ENCODE measurements at regions not wholly inside any gene's neighbourhood (a gene's known extent, or its start where the extent isn't known, plus 50 kb on each side); places are given as distances from the start of the nearest gene placed in this dataset.

DNA sequence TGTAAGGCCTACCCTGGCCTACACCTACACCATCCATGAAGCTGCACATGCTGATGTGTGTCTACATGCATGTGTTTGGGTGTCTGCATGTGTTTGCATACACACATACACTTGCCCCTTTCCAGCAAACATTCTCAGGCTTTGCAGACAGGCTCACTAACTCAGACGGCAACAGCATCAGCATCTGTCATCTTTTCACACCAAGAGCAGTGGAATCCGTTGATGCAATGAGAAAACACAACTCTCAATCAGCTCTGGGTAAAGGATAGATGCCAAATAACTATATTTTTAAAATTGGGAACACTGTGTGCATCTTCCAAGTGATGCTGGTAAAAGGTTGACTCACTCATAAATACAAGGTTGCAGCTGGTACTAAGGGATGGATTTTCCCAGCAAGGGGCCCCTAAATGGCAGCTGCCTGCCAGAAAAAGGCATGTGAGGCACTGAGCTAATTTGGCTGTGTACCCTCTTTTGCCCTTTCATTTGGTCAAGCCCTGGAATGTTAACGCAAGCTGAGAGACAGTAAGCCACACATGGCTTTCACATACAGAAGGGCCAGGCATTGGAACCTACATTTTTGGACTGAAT lies 296.3 kb upstream of the NPSR1 start:
- Mint-ChIP-seq H3K4me1 (ENCODE audit: low read depth) (no peaks in the 10 kb centered on the region), H3K27me3 (no peaks in the 10 kb centered on the region), H3K27ac (no peak overlapping the region), H3K4me3 (no peak overlapping the region), H3K9me3 (peaks cover 23% of the 10 kb centered on the region), H3K36me3 (ENCODE audit: low read depth) (no peaks in the 10 kb centered on the region)
- intact Hi-C loops (cut with micrococcal nuclease), result no loop called here

DNA sequence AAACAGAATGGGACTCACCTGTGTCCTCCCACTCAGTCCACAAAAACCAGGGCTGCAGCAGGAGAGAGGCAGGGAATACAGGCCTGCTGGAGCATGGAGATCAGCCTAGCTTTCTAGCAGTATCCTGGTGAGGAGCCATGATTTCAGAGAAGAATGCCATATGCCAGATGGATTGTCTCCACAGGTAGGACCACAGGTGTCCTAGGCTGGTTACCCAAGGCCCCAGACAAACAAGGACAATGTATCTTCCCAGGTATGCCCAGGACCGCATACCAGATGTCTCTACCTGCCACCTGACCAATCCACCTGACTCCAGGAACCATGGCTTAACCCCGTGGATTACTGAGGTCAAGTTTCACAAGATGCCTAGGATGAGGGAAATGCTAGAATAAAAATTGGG lies 295.4 kb upstream of the NPSR1 start:
- H3K27me3 Mint-ChIP-seq, result no peaks in the 10 kb centered on the region
- H3K4me3 Mint-ChIP-seq, result no peak overlapping the region
- no peak overlapping the region for H3K27ac Mint-ChIP-seq
- H3K9me3 Mint-ChIP-seq, result peaks cover 21% of the 10 kb centered on the region
- no peaks in the 10 kb centered on the region for H3K4me1 Mint-ChIP-seq (ENCODE audit: low read depth)
- intact Hi-C loops (cut with micrococcal nuclease), result no loop called here
- H3K36me3 Mint-ChIP-seq (ENCODE audit: low read depth), result no peaks in the 10 kb centered on the region

DNA sequence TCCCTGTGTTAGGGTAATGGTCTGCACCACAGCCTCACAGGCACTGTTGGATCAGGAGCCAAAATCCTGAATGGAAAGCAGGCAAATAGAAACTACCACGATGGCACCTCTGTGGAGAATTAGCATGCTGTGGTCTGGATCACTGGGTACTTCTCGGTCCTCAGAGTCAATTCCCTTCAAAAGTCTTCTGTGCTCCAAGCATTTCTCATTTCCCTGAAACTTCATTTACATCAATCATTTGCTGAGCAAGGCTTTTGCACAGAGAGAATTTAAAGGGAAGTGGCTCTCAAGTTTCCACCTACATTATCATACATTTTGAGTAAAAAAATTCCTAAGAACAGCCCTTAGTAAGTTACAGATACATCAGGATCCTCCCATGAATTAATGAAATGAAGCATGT lies 293.9 kb upstream of the NPSR1 start:
- Mint-ChIP-seq H3K9me3 (peaks cover 16% of the 10 kb centered on the region), H3K27me3 (no peaks in the 10 kb centered on the region), H3K36me3 (ENCODE audit: low read depth) (no peaks in the 10 kb centered on the region), H3K4me3 (no peak overlapping the region), H3K4me1 (ENCODE audit: low read depth) (no peaks in the 10 kb centered on the region), H3K27ac (no peak overlapping the region)
- intact Hi-C loops (cut with micrococcal nuclease), result no loop called here

DNA sequence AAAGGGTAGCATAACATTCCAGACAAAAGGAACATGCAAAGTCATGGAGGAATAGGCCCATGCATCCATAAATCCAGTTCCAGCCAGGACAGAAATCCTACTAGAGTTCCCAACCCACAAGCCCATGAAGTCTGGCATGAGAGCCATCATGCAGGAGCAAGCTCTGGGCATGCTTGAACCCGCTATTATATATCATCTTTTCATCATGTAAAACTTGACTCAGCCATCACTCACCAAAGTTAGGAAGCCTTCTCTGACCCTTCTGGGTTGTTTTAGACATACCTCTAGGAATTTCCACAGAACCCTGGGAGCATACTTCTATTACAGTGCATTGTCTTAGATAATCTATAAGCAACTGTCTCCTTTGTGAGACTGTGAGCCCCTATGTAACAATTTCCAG lies 293.0 kb upstream of the NPSR1 start:
- intact Hi-C loops (cut with micrococcal nuclease), result no loop called here
- no peak overlapping the region for H3K27ac Mint-ChIP-seq

DNA sequence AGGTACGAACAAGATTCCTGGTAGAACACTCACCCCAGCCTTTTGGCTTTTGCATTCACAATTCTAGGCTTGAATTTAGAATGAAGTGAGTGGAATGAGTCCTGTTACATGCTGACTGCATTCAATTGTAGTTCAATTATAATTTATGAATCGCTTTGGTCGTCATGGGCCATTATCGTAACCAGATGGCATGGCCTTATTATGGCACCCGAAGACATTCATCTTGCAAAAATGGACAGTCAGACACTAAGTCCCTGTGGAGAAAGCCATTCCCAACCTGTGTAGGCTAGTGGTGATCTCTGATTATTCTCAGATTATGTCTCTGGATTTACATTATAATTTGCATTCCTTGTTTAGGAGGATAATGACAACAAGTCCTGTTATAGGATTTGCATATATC lies 292.4 kb upstream of the NPSR1 start:
- Mint-ChIP-seq H3K4me3 (no peak overlapping the region), H3K27me3 (no peaks in the 10 kb centered on the region), H3K27ac (no peak overlapping the region), H3K9me3 (peaks cover 26% of the 10 kb centered on the region), H3K36me3 (ENCODE audit: low read depth) (no peaks in the 10 kb centered on the region), H3K4me1 (ENCODE audit: low read depth) (no peaks in the 10 kb centered on the region)
- intact Hi-C loops (cut with micrococcal nuclease), result no loop called here

More for the DNA sequence above, 293.0 kb upstream of the NPSR1 start:
- no peak overlapping the region for H3K4me3 Mint-ChIP-seq
- H3K4me1 Mint-ChIP-seq (ENCODE audit: low read depth), result no peaks in the 10 kb centered on the region
- H3K36me3 Mint-ChIP-seq (ENCODE audit: low read depth), result no peaks in the 10 kb centered on the region
- H3K9me3 Mint-ChIP-seq, result peaks cover 24% of the 10 kb centered on the region
- no peaks in the 10 kb centered on the region for H3K27me3 Mint-ChIP-seq

DNA sequence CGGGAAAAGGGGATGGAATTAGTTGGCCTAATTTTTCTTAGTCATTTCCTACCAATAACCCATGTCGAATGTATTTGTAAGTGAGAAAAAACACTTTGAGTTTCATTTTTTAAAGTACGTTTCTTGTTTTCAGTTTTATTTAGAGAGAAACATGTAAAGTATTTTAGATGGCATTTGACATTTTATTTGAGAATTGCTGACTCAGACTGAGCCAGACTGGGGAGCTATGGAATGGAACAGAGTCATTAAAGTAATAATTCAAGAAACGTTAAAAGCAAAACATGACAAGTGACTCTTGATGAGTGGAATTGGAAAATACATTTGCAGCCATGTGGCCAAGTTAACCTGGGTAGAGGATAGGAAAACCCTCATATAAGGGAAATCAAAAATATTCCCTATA lies 286.1 kb upstream of the NPSR1 start:
- H3K4me1 Mint-ChIP-seq (ENCODE audit: low read depth), result no peaks in the 10 kb centered on the region
- intact Hi-C loops (cut with micrococcal nuclease), result no loop called here
- no peak overlapping the region for H3K4me3 Mint-ChIP-seq
- no peaks in the 10 kb centered on the region for H3K36me3 Mint-ChIP-seq (ENCODE audit: low read depth)
- no peak overlapping the region for H3K27ac Mint-ChIP-seq
- peaks cover 42% of the 10 kb centered on the region for H3K9me3 Mint-ChIP-seq
- H3K27me3 Mint-ChIP-seq, result no peaks in the 10 kb centered on the region

DNA sequence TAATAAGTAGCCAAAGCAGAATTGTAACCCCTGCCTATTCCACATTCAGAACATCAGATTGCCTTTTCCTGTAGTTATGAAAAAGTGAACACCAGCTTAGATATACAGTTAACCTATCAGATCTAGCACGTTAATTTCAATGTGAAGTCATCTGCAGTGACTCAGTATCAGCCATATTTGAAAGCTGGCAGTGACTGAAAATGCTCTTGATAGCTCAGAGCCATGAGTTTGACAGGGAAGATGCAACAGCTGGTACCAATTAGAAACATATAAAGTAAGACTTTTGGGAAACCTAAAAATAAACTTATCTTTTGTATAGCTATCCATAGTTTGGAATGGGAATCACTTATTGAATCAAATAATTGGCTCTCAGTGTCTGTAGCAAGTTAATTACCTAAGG lies 284.1 kb upstream of the NPSR1 start:
- H3K4me1 Mint-ChIP-seq (ENCODE audit: low read depth), result no peaks in the 10 kb centered on the region
- H3K4me3 Mint-ChIP-seq, result no peak overlapping the region
- H3K27me3 Mint-ChIP-seq, result no peaks in the 10 kb centered on the region
- no peaks in the 10 kb centered on the region for H3K36me3 Mint-ChIP-seq (ENCODE audit: low read depth)
- peaks cover 48% of the 10 kb centered on the region for H3K9me3 Mint-ChIP-seq
- intact Hi-C loops (cut with micrococcal nuclease), result no loop called here
- H3K27ac Mint-ChIP-seq, result no peak overlapping the region

DNA sequence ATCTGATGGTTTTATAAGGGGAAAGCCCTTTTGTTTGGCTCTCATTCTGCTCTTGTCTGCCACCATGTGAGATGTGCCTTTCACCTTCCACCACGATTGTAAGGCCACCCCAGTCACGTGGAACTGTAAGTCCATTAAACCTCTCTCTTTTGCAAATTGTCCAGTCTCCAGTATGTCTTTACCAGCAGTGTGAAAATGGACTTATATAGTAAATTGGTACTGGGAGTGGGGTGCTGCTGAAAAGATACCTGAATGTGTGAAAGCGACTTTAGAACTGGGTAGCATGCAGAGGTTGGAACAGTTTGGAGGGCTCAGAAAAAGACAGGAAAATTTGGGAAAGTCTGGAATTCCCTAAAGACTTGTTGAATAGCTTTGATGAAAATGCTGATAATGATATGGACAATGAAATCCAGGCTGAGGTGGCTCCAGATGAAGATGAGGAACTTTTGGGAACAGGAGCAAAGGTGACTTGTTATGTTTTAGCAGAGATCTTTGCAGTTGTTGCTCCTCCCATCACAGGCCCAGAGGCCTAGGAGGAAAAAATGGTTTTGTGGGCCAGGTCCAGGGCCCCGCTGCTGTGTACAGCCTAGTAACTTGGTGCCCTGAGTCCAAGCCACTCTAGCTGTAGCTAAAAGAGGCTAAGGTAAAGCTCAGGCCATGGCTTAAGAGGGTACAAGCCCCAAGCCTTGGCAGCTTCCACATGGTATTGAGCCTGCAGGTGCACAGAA lies 275.7 kb upstream of the NPSR1 start:
- Mint-ChIP-seq H3K27me3 (no peaks in the 10 kb centered on the region), H3K36me3 (ENCODE audit: low read depth) (no peaks in the 10 kb centered on the region), H3K4me3 (no peak overlapping the region), H3K4me1 (ENCODE audit: low read depth) (no peaks in the 10 kb centered on the region), H3K27ac (no peak overlapping the region), H3K9me3 (peaks cover 32% of the 10 kb centered on the region)
- intact Hi-C loops (cut with micrococcal nuclease), result no loop called here

DNA sequence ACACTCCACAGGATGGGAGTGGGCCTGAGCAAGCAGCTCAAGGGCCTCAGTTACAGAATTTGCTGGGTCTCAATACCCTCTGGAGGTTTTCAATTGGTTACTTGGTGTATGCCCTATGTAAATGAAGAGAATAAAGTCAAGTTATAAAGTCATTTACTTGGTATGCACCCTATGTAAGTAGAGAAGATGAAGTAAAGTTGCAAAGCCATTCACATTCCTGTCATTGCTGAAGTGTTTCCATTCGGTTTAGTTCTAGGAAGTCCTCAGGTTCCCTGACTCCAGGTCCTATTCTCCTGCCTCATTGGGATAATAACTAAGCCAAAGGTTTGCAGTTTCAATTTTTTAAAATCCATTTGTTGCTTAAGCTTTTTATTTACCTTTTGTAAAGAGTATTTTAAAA lies 272.6 kb upstream of the NPSR1 start:
- Mint-ChIP-seq H3K4me3 (no peak overlapping the region), H3K4me1 (ENCODE audit: low read depth) (no peaks in the 10 kb centered on the region), H3K36me3 (ENCODE audit: low read depth) (no peaks in the 10 kb centered on the region), H3K27me3 (no peaks in the 10 kb centered on the region), H3K9me3 (peaks cover 40% of the 10 kb centered on the region), H3K27ac (no peak overlapping the region)
- intact Hi-C loops (cut with micrococcal nuclease), result no loop called here

DNA sequence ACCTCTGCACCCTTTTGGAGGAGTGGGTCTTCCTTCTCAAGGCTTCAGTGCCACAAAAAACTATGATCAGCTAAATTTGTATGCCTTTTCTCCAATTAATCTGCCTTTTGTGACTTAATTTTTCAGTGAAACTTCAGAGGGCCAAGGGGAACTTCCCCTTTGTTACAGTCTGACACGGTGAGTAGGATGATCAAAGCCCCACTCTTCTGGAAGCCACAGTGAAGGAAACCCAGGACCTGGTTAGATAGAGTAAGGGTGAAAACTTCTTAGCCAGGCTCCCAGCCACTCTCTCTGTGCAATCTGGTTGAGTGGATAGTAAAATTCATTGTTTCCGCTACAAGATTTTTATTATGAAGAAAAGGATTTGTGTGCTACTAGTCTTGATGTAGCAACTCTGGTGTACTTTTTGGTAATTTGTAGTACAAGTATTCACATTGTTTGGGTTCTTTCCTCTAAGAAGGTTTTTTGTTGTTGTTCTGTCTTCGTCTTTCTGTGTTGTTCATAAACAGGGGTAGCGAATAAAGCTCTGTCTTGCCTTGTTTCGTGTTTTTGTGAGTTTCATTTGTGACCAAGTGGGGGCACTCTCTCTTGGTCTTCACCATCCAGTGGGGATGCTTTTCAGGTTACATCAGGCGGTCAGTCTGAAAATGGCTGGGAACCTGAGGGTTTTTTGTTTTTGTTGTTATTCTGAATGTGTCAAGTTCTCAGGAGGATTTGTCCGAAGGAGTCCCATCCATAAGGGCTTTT lies 268.5 kb upstream of the NPSR1 start:
- no peaks in the 10 kb centered on the region for H3K4me1 Mint-ChIP-seq (ENCODE audit: low read depth)
- no peak overlapping the region for H3K4me3 Mint-ChIP-seq
- peaks cover 22% of the 10 kb centered on the region for H3K9me3 Mint-ChIP-seq
- no peaks in the 10 kb centered on the region for H3K27me3 Mint-ChIP-seq
- intact Hi-C loops (cut with micrococcal nuclease), result no loop called here
- H3K27ac Mint-ChIP-seq, result no peak overlapping the region
- H3K36me3 Mint-ChIP-seq (ENCODE audit: low read depth), result no peaks in the 10 kb centered on the region

DNA sequence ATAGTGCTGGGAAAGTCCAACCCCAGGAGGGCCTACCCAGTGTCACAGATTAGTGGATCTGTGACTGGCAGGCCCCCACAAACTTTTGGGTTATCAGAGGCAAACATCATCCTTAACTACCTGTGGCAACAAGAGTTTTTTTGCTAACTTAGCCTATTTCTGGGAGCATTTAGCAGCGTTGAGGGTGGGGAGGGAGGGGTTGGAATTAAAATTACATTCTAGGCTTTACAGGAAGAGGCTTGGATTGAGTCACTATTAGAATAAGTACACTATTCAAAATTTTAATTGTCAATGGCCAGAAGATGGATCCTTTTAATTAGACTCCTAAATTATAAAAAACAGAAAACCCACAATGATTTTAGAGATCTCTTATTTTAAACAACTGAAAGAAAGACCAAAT lies 267.9 kb upstream of the NPSR1 start:
- Mint-ChIP-seq H3K27ac (no peak overlapping the region), H3K36me3 (ENCODE audit: low read depth) (no peaks in the 10 kb centered on the region), H3K27me3 (no peaks in the 10 kb centered on the region), H3K9me3 (peaks cover 22% of the 10 kb centered on the region), H3K4me3 (no peak overlapping the region), H3K4me1 (ENCODE audit: low read depth) (no peaks in the 10 kb centered on the region)
- intact Hi-C loops (cut with micrococcal nuclease), result no loop called here

DNA sequence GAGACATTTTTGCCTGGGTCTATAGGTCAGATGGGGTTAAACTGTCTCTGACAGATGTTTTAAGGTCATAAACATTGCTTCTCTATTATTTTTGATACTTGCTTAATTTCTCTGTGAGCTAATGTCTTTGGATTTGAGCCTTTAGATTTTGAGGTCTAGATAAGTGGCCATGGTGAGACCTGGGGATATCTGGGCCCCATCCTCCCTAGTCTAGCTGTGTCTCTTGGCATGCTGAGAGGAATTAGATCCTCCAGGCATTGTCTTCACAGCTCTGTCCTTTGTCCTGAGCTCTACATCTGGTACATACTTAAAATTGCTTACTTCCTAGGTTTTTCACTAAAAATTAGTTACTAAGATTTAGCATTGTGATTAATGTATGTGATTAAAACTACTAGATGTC lies 265.0 kb upstream of the NPSR1 start:
- H3K4me1 Mint-ChIP-seq (ENCODE audit: low read depth), result no peaks in the 10 kb centered on the region
- intact Hi-C loops (cut with micrococcal nuclease), result no loop called here
- no peaks in the 10 kb centered on the region for H3K36me3 Mint-ChIP-seq (ENCODE audit: low read depth)
- no peak overlapping the region for H3K4me3 Mint-ChIP-seq
- no peak overlapping the region for H3K27ac Mint-ChIP-seq
- no peaks in the 10 kb centered on the region for H3K27me3 Mint-ChIP-seq
- H3K9me3 Mint-ChIP-seq, result peaks cover 22% of the 10 kb centered on the region

DNA sequence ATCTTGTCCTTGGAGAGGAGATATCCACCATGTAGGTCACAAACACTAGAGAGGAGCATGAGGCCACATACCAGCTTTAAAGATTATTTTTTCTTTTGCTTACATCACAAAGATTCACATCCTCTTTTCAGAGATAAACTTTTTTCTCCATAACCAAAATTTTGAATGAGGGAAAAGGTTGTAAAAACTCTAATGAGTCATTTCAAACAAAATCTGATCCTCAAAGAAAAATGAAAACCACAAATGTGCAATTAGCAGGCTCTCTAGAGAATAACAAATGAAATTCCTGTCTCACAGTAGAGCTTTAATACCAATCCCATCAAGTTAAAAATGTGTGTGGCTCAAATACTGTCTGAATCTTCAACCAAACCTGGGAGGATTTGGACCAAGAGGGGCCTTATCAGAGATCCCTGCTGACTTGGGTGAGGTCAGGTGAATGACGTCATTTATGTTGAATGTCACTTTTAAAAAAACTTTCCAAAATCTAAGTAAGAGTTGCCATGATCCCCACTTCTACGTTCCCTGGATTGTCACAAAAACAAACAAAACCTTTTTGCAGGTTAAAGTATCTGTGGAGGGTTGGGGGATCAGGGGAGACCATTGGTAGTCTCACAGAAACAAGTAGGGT lies 261.5 kb upstream of the NPSR1 start:
- Mint-ChIP-seq H3K27me3 (no peaks in the 10 kb centered on the region), H3K9me3 (peaks cover 8% of the 10 kb centered on the region), H3K4me1 (ENCODE audit: low read depth) (no peaks in the 10 kb centered on the region), H3K36me3 (ENCODE audit: low read depth) (no peaks in the 10 kb centered on the region), H3K4me3 (no peak overlapping the region), H3K27ac (no peak overlapping the region)
- intact Hi-C loops (cut with micrococcal nuclease), result no loop called here

DNA sequence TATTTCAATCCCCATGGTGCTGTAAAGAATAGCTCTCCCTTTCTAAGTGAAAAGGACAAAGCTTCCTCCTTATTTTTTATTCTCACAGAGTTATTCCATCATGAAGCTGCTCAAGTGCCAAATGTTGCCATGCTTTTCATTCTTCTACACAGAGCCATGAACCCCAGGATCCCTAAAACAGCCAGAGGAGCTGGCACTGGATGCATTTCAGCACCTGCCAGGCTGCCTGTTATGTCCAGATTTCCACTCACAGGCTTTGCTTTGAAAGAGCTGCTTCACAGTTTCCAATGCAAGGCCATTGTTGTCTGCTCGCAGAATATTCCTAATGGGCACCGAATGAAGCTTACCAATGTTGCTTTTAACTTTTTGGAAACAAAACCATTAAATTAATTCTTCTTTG lies 256.2 kb upstream of the NPSR1 start:
- H3K27me3 Mint-ChIP-seq, result no peaks in the 10 kb centered on the region
- peaks cover 23% of the 10 kb centered on the region for H3K9me3 Mint-ChIP-seq
- H3K4me1 Mint-ChIP-seq (ENCODE audit: low read depth), result no peaks in the 10 kb centered on the region
- H3K36me3 Mint-ChIP-seq (ENCODE audit: low read depth), result no peaks in the 10 kb centered on the region
- no peak overlapping the region for H3K27ac Mint-ChIP-seq
- no peak overlapping the region for H3K4me3 Mint-ChIP-seq
- intact Hi-C loops (cut with micrococcal nuclease), result no loop called here

All from dendritic cell treated with granulocyte-macrophage colony-stimulating factor and Interleukin-4, amounts not matched to agents 40 ng/mL and 50 ng/mL, for 4 days (primary cell).